ENCODE measurements at regions not wholly inside any gene's neighbourhood (a gene's known extent, or its start where the extent isn't known, plus 50 kb on each side); places are given as distances from the start of the nearest gene placed in this dataset.

DNA sequence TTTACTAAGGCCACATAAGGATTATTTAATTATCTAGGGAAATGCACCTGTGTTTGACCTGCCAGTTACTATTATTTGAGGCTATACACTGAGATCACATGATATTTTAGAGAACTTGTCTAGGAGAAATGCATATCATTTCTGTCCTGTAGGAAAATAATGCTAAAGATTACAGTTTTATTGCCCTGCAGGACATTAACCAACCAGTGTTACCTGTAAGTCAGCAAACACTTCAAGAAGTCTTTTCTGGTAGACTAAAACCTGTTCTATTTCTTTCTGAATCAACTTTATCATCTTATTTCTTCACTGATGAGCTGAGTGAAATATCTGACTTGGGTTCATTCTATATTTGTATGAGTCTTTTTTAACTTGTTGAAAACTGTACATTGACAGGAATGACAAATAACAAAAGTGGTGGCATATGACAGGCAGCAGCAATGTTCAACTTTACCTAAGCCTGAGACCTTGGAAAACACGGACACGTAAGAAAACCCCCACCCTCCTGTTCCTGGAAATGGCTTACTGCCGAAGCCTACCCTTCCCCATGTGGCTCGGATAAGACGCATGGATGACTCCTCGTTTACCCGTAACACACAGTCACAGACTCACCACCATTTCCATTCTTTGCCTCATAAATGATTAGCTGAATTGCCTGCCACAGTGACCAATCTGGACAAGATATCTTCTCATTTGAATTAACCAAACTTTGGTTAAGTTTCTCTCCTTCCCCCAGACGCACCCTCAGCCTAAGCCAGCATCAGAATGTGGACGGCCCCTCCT, 118.0 kb upstream of the CD93 start:
- TF ChIP-seq, protein P1, sequence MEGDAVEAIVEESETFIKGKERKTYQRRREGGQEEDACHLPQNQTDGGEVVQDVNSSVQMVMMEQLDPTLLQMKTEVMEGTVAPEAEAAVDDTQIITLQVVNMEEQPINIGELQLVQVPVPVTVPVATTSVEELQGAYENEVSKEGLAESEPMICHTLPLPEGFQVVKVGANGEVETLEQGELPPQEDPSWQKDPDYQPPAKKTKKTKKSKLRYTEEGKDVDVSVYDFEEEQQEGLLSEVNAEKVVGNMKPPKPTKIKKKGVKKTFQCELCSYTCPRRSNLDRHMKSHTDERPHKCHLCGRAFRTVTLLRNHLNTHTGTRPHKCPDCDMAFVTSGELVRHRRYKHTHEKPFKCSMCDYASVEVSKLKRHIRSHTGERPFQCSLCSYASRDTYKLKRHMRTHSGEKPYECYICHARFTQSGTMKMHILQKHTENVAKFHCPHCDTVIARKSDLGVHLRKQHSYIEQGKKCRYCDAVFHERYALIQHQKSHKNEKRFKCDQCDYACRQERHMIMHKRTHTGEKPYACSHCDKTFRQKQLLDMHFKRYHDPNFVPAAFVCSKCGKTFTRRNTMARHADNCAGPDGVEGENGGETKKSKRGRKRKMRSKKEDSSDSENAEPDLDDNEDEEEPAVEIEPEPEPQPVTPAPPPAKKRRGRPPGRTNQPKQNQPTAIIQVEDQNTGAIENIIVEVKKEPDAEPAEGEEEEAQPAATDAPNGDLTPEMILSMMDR (IDR thresholded peaks at IDR 0.05): no peak
- no peak for TF ChIP-seq POLR2A (IDR thresholded peaks at IDR 0.05)
